Heart right ventricle (tissue), 16 donors: ENCODE measurements at regions not wholly inside any gene's neighbourhood (a gene's known extent, or its start where the extent isn't known, plus 50 kb on each side); places are given as distances from the start of the nearest gene placed in this dataset.
A peak's percentile ranks its signal among the peaks of the same experiment; 100 is the strongest.

ENCODE experiments used
- ATAC-seq, 8 donors: fragments of 200-7000 bp; cut with Tn5 transposase; one replicate each; pipeline ENCODE4 v1.9.1; 2020; ENCODE audit warnings: mild to moderate bottlenecking in 8 of 8, moderate library complexity in 8 of 8, moderate number of reproducible peaks in 1 of 8
- DNase-seq, 2 donors: peaks; one replicate each; pipeline ENCODE4 v3.0.0-alpha.2; 2020
- H3K27ac ChIP-seq, 10 donors: fragments of 200-600 bp; sonication (generic) in 2 of 10; one replicate each; pipeline versions ENCODE4 v1.5.0 to v1.8.0; 2020 to 2022; ENCODE audit warnings: mild to moderate bottlenecking in 3 of 10
- H3K27me3 ChIP-seq, 7 donors: fragments of 200-600 bp; one replicate each; pipeline ENCODE4 v1.8.0; 2021 to 2022; ENCODE audit warnings: mild to moderate bottlenecking in 2 of 7
- H3K36me3 ChIP-seq, 9 donors: fragments of 200-600 bp; sonication (generic) in 1 of 9; one replicate each; pipeline versions ENCODE4 v1.5.0 to v1.8.0; 2020 to 2022; ENCODE audit warnings: mild to moderate bottlenecking in 2 of 9
- H3K4me1 ChIP-seq, 9 donors: fragments of 200-600 bp; sonication (generic) in 1 of 9; one replicate each; pipeline versions ENCODE4 v1.5.0 to v1.8.0; 2020 to 2022; ENCODE audit warnings: mild to moderate bottlenecking in 4 of 9
- H3K4me3 ChIP-seq, 10 donors: fragments of 200-600 bp; sonication (generic) in 2 of 10; one replicate each; pipeline versions ENCODE4 v1.5.0 to v1.8.0; 2020 to 2022; ENCODE audit warnings: mild to moderate bottlenecking in 7 of 10, moderate library complexity in 2 of 10
- H3K9me3 ChIP-seq, 11 donors: fragments of 200-600 bp in 10 of 11; sonication (generic) in 2 of 11; one replicate each; pipeline versions ENCODE4 v1.5.0 to v1.8.0; 2013 to 2022; ENCODE audit warnings: mild to moderate bottlenecking in 2 of 11, control low read depth in 1 of 11, moderate library complexity in 1 of 11
- CTCF ChIP-seq, 9 donors: fragments of 200-600 bp; sonication (generic) in 2 of 9; IDR thresholded peaks; one replicate each; pipeline versions ENCODE4 v1.5.0 to v1.8.0; 2021 to 2022; ENCODE audit warnings: antibody characterized with exemption in 9 of 9, mild to moderate bottlenecking in 5 of 9, moderate library complexity in 1 of 9
- WGBS, 2 donors: extraction: QIAGEN DNeasy Blood & Tissue Kit; methylation state at CpG; one replicate each; pipeline ENCODE4 v1.1.7; 2013; ENCODE audit warnings: inconsistent platforms in 1 of 2; 5-methylcytosine and 5-hydroxymethylcytosine counted together
- intact Hi-C, 10 donors: fragments of 100-400 bp; cut with DNase I; formaldehyde crosslinking; loops; one replicate each; pipeline versions ENCODE4 v1.11.1 to v1.14.2; 2022
- donor health status: Arrhythmogenic right ventricular cardiomyopathy.
- donor health status: ischemic (EF 13 %, LVEDD 7.1; RV severe dilation, severe dysfunction).
- donor health status: healthy with polysubstance abuse.
- donor health status: DM: no; HTN: yes; CAD: no.
- donor health status: DM: no; HTN: no; CAD: no.
- donor health status: ischemic (EF 25% LVEDD 6.9; RV normal size, moderate dysfunction).
- donor health status: ischemic (EF 25% LVEDD 5.7; RV mildly dilated, moderate dysfunction).
- donor health status: healthy.
- donor health status: DM: yes; HTN: yes; CAD: no.
- donor health status: Ischemic cardiomyopathy.
- donor health status: ischemic (EF 35%, LVEDD 5.7; RV mildly dilated, moderate dysfunction).
- donor health status: nonischemic (EF 11% LVEDD 7.7; RV severe dilation, severe dysfunction).
- donor health status: DM: yes; HTN: yes; CAD: no.
- donor health status: PGD.
- donor health status: ischemic (EF 29% LVEDD 5.4; RV normal size, mild dysfunction).
- donor health status: nonischemic (EF 23%, LVEDD 6.1; RV moderate dilation, normal function).

- 5 to 17% methylated on average over 1 of the region's 1 CpG for WGBS, 2 donors
- intact Hi-C loops: no loop called here
- no peaks in the 10 kb centered on the region for H3K9me3 ChIP-seq
- TF ChIP-seq CTCF (IDR thresholded peaks at IDR 0.05): no peak
- H3K36me3 ChIP-seq: no peaks in the 10 kb centered on the region
- no peak overlapping the region for H3K4me3 ChIP-seq
- ATAC-seq (peak in 4 of 8 donors; percentile 31 to 83 (median 64)), DNase-seq (no peak)
- no peaks in the 10 kb centered on the region for H3K4me1 ChIP-seq
- peaks cover 0 to 18% (median 0%) of the 10 kb centered on the region in 7 donors for H3K27me3 ChIP-seq
- peak overlapping the region in 1 of 10 donors; percentile 34 for H3K27ac ChIP-seq
These were observed 116.8 kb upstream of the RPS6KA3 start for GRCh38 chrX:20383477-20383876.

GRCh38 chrX:20382518-20383297, 116.0 kb upstream of the RPS6KA3 start:
- DNase-seq: no peak
- Histone ChIP-seq H3K27me3 (peaks cover 0 to 24% (median 0%) of the 10 kb centered on the region in 7 donors), H3K9me3 (no peaks in the 10 kb centered on the region), H3K4me3 (no peak overlapping the region), H3K27ac (peak overlapping the region in 1 of 10 donors; percentile 34), H3K36me3 (no peaks in the 10 kb centered on the region), H3K4me1 (no peaks in the 10 kb centered on the region)
- no peak for TF ChIP-seq CTCF (IDR thresholded peaks at IDR 0.05)
- intact Hi-C loops: no loop called here
- WGBS, 2 donors: 43 to 49% methylated on average over 3 of the region's 3 CpGs
- peak in 5 of 8 donors; percentile 80 to 97 (median 94) for ATAC-seq

GRCh38 chrX:20382082-20382481, 115.4 kb upstream of the RPS6KA3 start:
- no peak for DNase-seq
- no peaks in the 10 kb centered on the region for H3K36me3 ChIP-seq
- whole genome bisulfite sequencing, 2 donors: 66 to 81% methylated on average over 1 of the region's 1 CpG
- no peak overlapping the region for H3K4me3 ChIP-seq
- H3K9me3 ChIP-seq: no peaks in the 10 kb centered on the region
- H3K4me1 ChIP-seq: no peaks in the 10 kb centered on the region
- ATAC-seq: no peak
- H3K27me3 ChIP-seq: peaks cover 0 to 20% (median 0%) of the 10 kb centered on the region in 7 donors
- intact Hi-C loops: no loop called here
- TF ChIP-seq CTCF (IDR thresholded peaks at IDR 0.05): no peak
- no peak overlapping the region for H3K27ac ChIP-seq

GRCh38 chrX:20378233-20378920, 111.7 kb upstream of the RPS6KA3 start:
- DNase-seq: no peak
- TF ChIP-seq CTCF (IDR thresholded peaks at IDR 0.05): no peak
- H3K27ac ChIP-seq: no peak overlapping the region
- peaks cover 0 to 11% (median 4%) of the 10 kb centered on the region in 9 donors for H3K4me1 ChIP-seq
- intact Hi-C loops: loop anchor here in 1 of 10 donors (10.0 kb wide), 1 partner anchor 104 kb away; no protein-coding TSS in a partner anchor
- peaks cover 0 to 17% (median 0%) of the 10 kb centered on the region in 7 donors for H3K27me3 ChIP-seq
- no peaks in the 10 kb centered on the region for H3K36me3 ChIP-seq
- H3K4me3 ChIP-seq: no peak overlapping the region
- WGBS, 2 donors: 89% methylated on average over 3 of the region's 3 CpGs
- H3K9me3 ChIP-seq: no peaks in the 10 kb centered on the region
- no peak for ATAC-seq
